ENCODE measurements at regions not wholly inside any gene's neighbourhood (a gene's known extent, or its start where the extent isn't known, plus 50 kb on each side); places are given as distances from the start of the nearest gene placed in this dataset.
A peak's percentile ranks its signal among the peaks of the same experiment; 100 is the strongest.

- WGBS, 2 donors = 93 to 96% methylated on average over 4 of the region's 4 CpGs
- Histone ChIP-seq H3K36me3 (ENCODE audit: control insufficient read depth in 1 of 2, insufficient read depth in 2 of 2, low read length in 1 of 2) (no peaks in the 10 kb centered on the region), H3K27ac (ENCODE audit: low read depth in 1 of 2, low read length in 2 of 2) (no peak overlapping the region), H3K4me3 (ENCODE audit: low read length in 2 of 2) (no peak overlapping the region), H3K9me3 (ENCODE audit: control insufficient read depth, low read length) (no peaks in the 10 kb centered on the region), H3K27me3 (ENCODE audit: control insufficient read depth in 1 of 2, insufficient read depth in 2 of 2, low read length in 1 of 2) (no peaks in the 10 kb centered on the region), H3K4me1 (ENCODE audit: control insufficient read depth in 1 of 2, insufficient read depth in 2 of 2, low read length in 2 of 2) (no peaks in the 10 kb centered on the region)
- intact Hi-C loops (cut with DNase I) = no loop called here
- ATAC-seq (ENCODE audit: low FRiP score) = no peak
- DNase-seq = no peak
Observed at GRCh38 chr5:3987867-3988266, 392.2 kb downstream of the IRX1 start.

DNA sequence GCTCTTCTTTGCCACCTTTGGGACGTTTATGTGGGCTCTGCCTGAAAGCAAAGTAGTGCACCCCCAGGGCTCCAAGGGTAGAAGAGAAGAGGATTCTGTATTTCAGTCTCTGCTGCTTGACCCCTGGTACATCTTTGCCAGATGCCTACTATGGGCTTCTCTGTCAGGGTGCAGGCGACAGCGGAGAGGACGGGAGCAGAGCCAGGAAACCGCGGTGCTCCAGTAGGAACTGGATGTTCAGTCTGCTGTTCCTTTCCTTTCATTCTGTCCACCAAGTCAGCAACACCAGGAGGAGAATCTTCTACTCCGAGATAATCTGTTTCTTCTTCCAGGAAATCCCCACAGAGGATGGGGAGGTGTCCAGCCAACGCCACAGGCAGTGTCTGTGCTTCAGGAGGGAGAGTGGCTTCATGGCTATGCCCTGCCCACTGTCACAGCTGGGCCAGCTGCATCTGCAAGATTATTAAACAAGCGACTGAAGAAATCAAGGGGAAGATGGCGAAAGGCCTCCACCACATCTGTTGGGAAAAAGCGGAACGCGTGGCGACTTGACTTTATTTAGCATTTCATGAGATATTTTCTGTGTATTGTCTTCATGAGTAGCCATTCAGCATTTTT lies 398.3 kb downstream of the IRX1 start:
- WGBS, 2 donors = 11 to 15% methylated on average over 14 of the region's 14 CpGs
- ATAC-seq (ENCODE audit: low FRiP score) (peak; percentile 8), DNase-seq (peak in 1 of 2 donors; percentile 51)
- intact Hi-C loops (cut with DNase I) = loop anchor here in 1 of 2 donors (5.0 to 10.0 kb wide), 2 partner anchors 63 to 399 kb away; partner anchors contain the start of gene IRX1
- H3K27me3 ChIP-seq (ENCODE audit: control insufficient read depth in 1 of 2, insufficient read depth in 2 of 2, low read length in 1 of 2) = no peaks in the 10 kb centered on the region
- no peak overlapping the region for H3K4me3 ChIP-seq (ENCODE audit: low read length in 2 of 2)
- H3K4me1 ChIP-seq (ENCODE audit: control insufficient read depth in 1 of 2, insufficient read depth in 2 of 2, low read length in 2 of 2) = no peaks in the 10 kb centered on the region
- H3K9me3 ChIP-seq (ENCODE audit: control insufficient read depth, low read length) = no peaks in the 10 kb centered on the region
- H3K36me3 ChIP-seq (ENCODE audit: control insufficient read depth in 1 of 2, insufficient read depth in 2 of 2, low read length in 1 of 2) = no peaks in the 10 kb centered on the region
- peak overlapping the region; percentile 65 to 94 for H3K27ac ChIP-seq (ENCODE audit: low read depth in 1 of 2, low read length in 2 of 2)

DNA sequence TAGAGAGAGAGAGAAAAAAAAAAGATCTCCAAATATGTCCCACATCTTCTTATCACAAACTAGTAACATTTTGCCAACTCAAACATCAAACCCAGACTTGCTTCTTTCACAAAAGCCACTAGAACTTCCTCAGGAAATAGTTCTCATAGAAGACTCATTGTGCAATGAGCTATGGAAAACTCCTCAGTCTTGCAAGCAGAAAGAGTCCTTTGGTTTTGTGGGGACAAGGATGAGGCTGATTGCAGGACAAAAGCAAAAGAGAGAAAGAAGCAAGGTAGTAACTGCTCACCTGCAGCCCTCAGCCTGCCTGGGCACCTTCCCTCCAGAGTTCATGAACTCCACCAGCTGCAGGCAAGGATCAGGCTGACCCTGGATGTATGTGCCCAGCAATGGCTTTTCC lies 399.0 kb downstream of the IRX1 start:
- H3K9me3 ChIP-seq (ENCODE audit: control insufficient read depth, low read length) = no peaks in the 10 kb centered on the region
- intact Hi-C loops (cut with DNase I) = loop anchor here in 1 of 2 donors (5.0 to 10.0 kb wide), 2 partner anchors 63 to 400 kb away; partner anchors contain the start of gene IRX1
- no peaks in the 10 kb centered on the region for H3K27me3 ChIP-seq (ENCODE audit: control insufficient read depth in 1 of 2, insufficient read depth in 2 of 2, low read length in 1 of 2)
- ATAC-seq (ENCODE audit: low FRiP score) (peak; percentile 45), DNase-seq (no peak)
- H3K36me3 ChIP-seq (ENCODE audit: control insufficient read depth in 1 of 2, insufficient read depth in 2 of 2, low read length in 1 of 2) = no peaks in the 10 kb centered on the region
- H3K27ac ChIP-seq (ENCODE audit: low read depth in 1 of 2, low read length in 2 of 2) = peak overlapping the region; percentile 10 to 34
- no peak overlapping the region for H3K4me3 ChIP-seq (ENCODE audit: low read length in 2 of 2)
- no peaks in the 10 kb centered on the region for H3K4me1 ChIP-seq (ENCODE audit: control insufficient read depth in 1 of 2, insufficient read depth in 2 of 2, low read length in 2 of 2)

GRCh38 chr5:3995954-3996619 lies 400.5 kb downstream of the IRX1 start:
- WGBS, 2 donors = 34 to 36% methylated on average over 8 of the region's 8 CpGs
- Histone ChIP-seq H3K27me3 (ENCODE audit: control insufficient read depth in 1 of 2, insufficient read depth in 2 of 2, low read length in 1 of 2) (no peaks in the 10 kb centered on the region), H3K36me3 (ENCODE audit: control insufficient read depth in 1 of 2, insufficient read depth in 2 of 2, low read length in 1 of 2) (no peaks in the 10 kb centered on the region), H3K4me1 (ENCODE audit: control insufficient read depth in 1 of 2, insufficient read depth in 2 of 2, low read length in 2 of 2) (no peaks in the 10 kb centered on the region), H3K4me3 (ENCODE audit: low read length in 2 of 2) (no peak overlapping the region), H3K9me3 (ENCODE audit: control insufficient read depth, low read length) (no peaks in the 10 kb centered on the region), H3K27ac (ENCODE audit: low read depth in 1 of 2, low read length in 2 of 2) (no peak overlapping the region)
- intact Hi-C loops (cut with DNase I) = loop anchor here in 1 of 2 donors (10.0 kb wide), 1 partner anchor 401 kb away; the partner anchor contains the start of gene IRX1
- DNase-seq (no peak), ATAC-seq (ENCODE audit: low FRiP score) (no peak)

GRCh38 chr5:3996707-3997336 lies 401.2 kb downstream of the IRX1 start:
- WGBS, 2 donors = 69 to 71% methylated on average over 11 of the region's 11 CpGs
- Histone ChIP-seq H3K9me3 (ENCODE audit: control insufficient read depth, low read length) (no peaks in the 10 kb centered on the region), H3K36me3 (ENCODE audit: control insufficient read depth in 1 of 2, insufficient read depth in 2 of 2, low read length in 1 of 2) (no peaks in the 10 kb centered on the region), H3K4me1 (ENCODE audit: control insufficient read depth in 1 of 2, insufficient read depth in 2 of 2, low read length in 2 of 2) (no peaks in the 10 kb centered on the region), H3K4me3 (ENCODE audit: low read length in 2 of 2) (no peak overlapping the region), H3K27ac (ENCODE audit: low read depth in 1 of 2, low read length in 2 of 2) (no peak overlapping the region), H3K27me3 (ENCODE audit: control insufficient read depth in 1 of 2, insufficient read depth in 2 of 2, low read length in 1 of 2) (no peaks in the 10 kb centered on the region)
- ATAC-seq (ENCODE audit: low FRiP score) (no peak), DNase-seq (no peak)
- intact Hi-C loops (cut with DNase I) = loop anchor here in 1 of 2 donors (10.0 kb wide), 1 partner anchor 402 kb away; the partner anchor contains the start of gene IRX1

DNA sequence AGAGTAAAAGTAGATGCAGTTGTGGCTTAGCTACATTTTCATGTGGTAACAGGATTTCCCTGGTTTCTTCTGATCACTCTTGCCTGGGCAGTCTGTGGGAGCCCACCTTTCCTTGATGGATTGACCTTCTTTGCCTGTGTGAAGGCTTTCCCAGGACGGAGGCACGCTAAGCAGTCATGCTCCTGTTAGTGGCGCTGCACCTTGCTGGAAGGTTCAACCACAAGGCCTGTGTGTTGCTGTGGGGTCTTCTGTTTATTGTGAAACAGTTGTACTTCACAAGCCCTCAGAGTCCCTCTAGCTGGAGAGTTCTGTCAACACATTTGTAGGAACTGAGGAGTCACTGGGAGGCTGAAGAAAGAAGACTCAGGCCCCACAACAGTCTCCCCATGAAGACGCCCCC lies 402.0 kb downstream of the IRX1 start:
- no peaks in the 10 kb centered on the region for H3K4me1 ChIP-seq (ENCODE audit: control insufficient read depth in 1 of 2, insufficient read depth in 2 of 2, low read length in 2 of 2)
- no peak overlapping the region for H3K27ac ChIP-seq (ENCODE audit: low read depth in 1 of 2, low read length in 2 of 2)
- ATAC-seq (ENCODE audit: low FRiP score) = no peak
- no peak for DNase-seq
- H3K9me3 ChIP-seq (ENCODE audit: control insufficient read depth, low read length) = no peaks in the 10 kb centered on the region
- WGBS, 2 donors = 92 to 96% methylated on average over 4 of the region's 4 CpGs
- H3K36me3 ChIP-seq (ENCODE audit: control insufficient read depth in 1 of 2, insufficient read depth in 2 of 2, low read length in 1 of 2) = no peaks in the 10 kb centered on the region
- no peaks in the 10 kb centered on the region for H3K27me3 ChIP-seq (ENCODE audit: control insufficient read depth in 1 of 2, insufficient read depth in 2 of 2, low read length in 1 of 2)
- no peak overlapping the region for H3K4me3 ChIP-seq (ENCODE audit: low read length in 2 of 2)
- intact Hi-C loops (cut with DNase I) = loop anchor here in 1 of 2 donors (10.0 kb wide), 1 partner anchor 403 kb away; the partner anchor contains the start of gene IRX1

- no peak overlapping the region for H3K4me3 ChIP-seq (ENCODE audit: low read length in 2 of 2)
- no peak overlapping the region for H3K27ac ChIP-seq (ENCODE audit: low read depth in 1 of 2, low read length in 2 of 2)
- DNase-seq (no peak), ATAC-seq (ENCODE audit: low FRiP score) (no peak)
- intact Hi-C loops (cut with DNase I) = loop anchor here in 1 of 2 donors (10.0 kb wide), 1 partner anchor 405 kb away; the partner anchor contains the start of gene IRX1
- no peaks in the 10 kb centered on the region for H3K27me3 ChIP-seq (ENCODE audit: control insufficient read depth in 1 of 2, insufficient read depth in 2 of 2, low read length in 1 of 2)
- H3K9me3 ChIP-seq (ENCODE audit: control insufficient read depth, low read length) = no peaks in the 10 kb centered on the region
- H3K4me1 ChIP-seq (ENCODE audit: control insufficient read depth in 1 of 2, insufficient read depth in 2 of 2, low read length in 2 of 2) = no peaks in the 10 kb centered on the region
- WGBS, 2 donors = 91 to 97% methylated on average over 4 of the region's 4 CpGs
- H3K36me3 ChIP-seq (ENCODE audit: control insufficient read depth in 1 of 2, insufficient read depth in 2 of 2, low read length in 1 of 2) = no peaks in the 10 kb centered on the region
Observed at GRCh38 chr5:3999929-4000328, 404.3 kb downstream of the IRX1 start.

- DNase-seq = no peak
- no peak for ATAC-seq (ENCODE audit: low FRiP score)
- 81% methylated on average over 12 of the region's 12 CpGs for WGBS, 2 donors
- intact Hi-C loops (cut with DNase I) = no loop called here
- Histone ChIP-seq H3K27me3 (ENCODE audit: control insufficient read depth in 1 of 2, insufficient read depth in 2 of 2, low read length in 1 of 2) (no peaks in the 10 kb centered on the region), H3K27ac (ENCODE audit: low read depth in 1 of 2, low read length in 2 of 2) (no peak overlapping the region), H3K4me3 (ENCODE audit: low read length in 2 of 2) (no peak overlapping the region), H3K36me3 (ENCODE audit: control insufficient read depth in 1 of 2, insufficient read depth in 2 of 2, low read length in 1 of 2) (no peaks in the 10 kb centered on the region), H3K4me1 (ENCODE audit: control insufficient read depth in 1 of 2, insufficient read depth in 2 of 2, low read length in 2 of 2) (no peaks in the 10 kb centered on the region), H3K9me3 (ENCODE audit: control insufficient read depth, low read length) (no peaks in the 10 kb centered on the region)
Observed at GRCh38 chr5:4001004-4001403, 405.4 kb downstream of the IRX1 start.
